MCF 10A (cell line): ENCODE measurements at regions not wholly inside any gene's neighbourhood (a gene's known extent, or its start where the extent isn't known, plus 50 kb on each side); places are given as distances from the start of the nearest gene placed in this dataset.
"Not testable (repeated sequence)": the region's sequence is repeated elsewhere in the genome, so short reads cannot be mapped to it uniquely, and the experiment has no call there.

Source experiments
- BruUV-seq: library from RNA; stranded (reverse); fragments of 400-500 nt; replicated peaks from 2 replicates; lab custom pipeline; 2021; lab: Mats Ljungman, UMichigan
- CTCF ChIA-PET: fragments of 300-600 bp; sonication (Branson Sonifier 250); formaldehyde crosslinking; extraction: SDS; loops from one replicate; lab custom pipeline; 2021; ENCODE audit warnings: antibody characterized with exemption, inconsistent platforms; lab: Yijun Ruan, JAX
- POLR2A ChIA-PET: fragments of 300-600, 350-650 bp; sonication (Branson Sonifier 250); formaldehyde crosslinking; extraction: SDS; loops from one replicate; lab custom pipeline; 2020; ENCODE audit warnings: antibody characterized with exemption, inconsistent platforms; lab: Yijun Ruan, JAX
- DNase-seq: peaks from one replicate; pipeline ENCODE4 v3.0.0-alpha.2; 2018; ENCODE audit not compliant: unreplicated experiment
- H3K27ac Mint-ChIP-seq: one replicate; pipeline ENCODE4 v1.8.0; 2022; ENCODE audit warnings: mild to moderate bottlenecking, low read depth, mixed read lengths; ENCODE audit not compliant: unreplicated experiment
- H3K27me3 Mint-ChIP-seq: one replicate; pipeline ENCODE4 v1.8.0; 2022; ENCODE audit warnings: mixed read lengths; ENCODE audit not compliant: insufficient read depth, unreplicated experiment
- H3K36me3 Mint-ChIP-seq: one replicate; pipeline ENCODE4 v1.8.0; 2022; ENCODE audit warnings: mild to moderate bottlenecking, moderate library complexity, mixed read lengths; ENCODE audit not compliant: insufficient read depth, unreplicated experiment
- H3K4me1 Mint-ChIP-seq: one replicate; pipeline ENCODE4 v1.8.0; 2022; ENCODE audit warnings: mixed read lengths; ENCODE audit not compliant: insufficient read depth, unreplicated experiment
- H3K4me3 Mint-ChIP-seq: one replicate; pipeline ENCODE4 v1.8.0; 2022; ENCODE audit warnings: mild to moderate bottlenecking, moderate library complexity, mixed read lengths; ENCODE audit not compliant: unreplicated experiment
- H3K9me3 Mint-ChIP-seq: one replicate; pipeline ENCODE4 v1.8.0; 2022; ENCODE audit warnings: mixed read lengths; ENCODE audit not compliant: unreplicated experiment
- intact Hi-C: fragments of 100-400 bp; cut with micrococcal nuclease; formaldehyde crosslinking; loops from 2 replicates; pipeline ENCODE4 v1.14.1; 2022
- TF ChIP-seq, protein P1 (sequence below): fragments of 200-600 bp; IDR thresholded peaks from one replicate; pipeline ENCODE4 v1.8.0; 2022; ENCODE audit warnings: antibody characterized with exemption, mild to moderate bottlenecking; ENCODE audit not compliant: unreplicated experiment

DNA sequence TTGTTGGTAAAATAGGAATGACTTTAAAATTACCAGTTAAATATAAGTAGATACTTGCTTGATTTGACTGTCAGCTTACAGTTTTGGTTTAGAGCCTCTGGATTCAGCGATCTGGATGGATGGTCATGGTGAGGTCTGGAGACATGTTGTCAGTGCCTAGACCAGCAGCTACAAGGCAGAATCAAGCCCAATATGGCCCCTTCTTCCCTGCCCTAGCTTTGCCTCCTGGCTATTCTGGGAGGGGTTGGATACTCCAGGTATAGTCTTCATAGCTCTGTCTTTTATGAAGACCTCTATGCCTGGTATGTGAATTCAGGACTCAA lies 166.5 kb upstream of the VIPR2 start:
- Mint-ChIP-seq H3K27ac (peak overlapping the region; percentile 77), H3K4me1 (peaks cover 9% of the 10 kb centered on the region), H3K27me3 (no peaks in the 10 kb centered on the region), H3K36me3 (no peaks in the 10 kb centered on the region), H3K4me3 (no peak overlapping the region), H3K9me3 (no peaks in the 10 kb centered on the region)
- ChIA-PET CTCF (interaction anchor here (0.6 kb wide), 2 partner anchors 199 to 334 kb away, joined by 3 read pairs; no protein-coding TSS in a partner anchor), POLR2A (interaction anchor here (0.7 to 1.7 kb wide), 7 partner anchors 8 to 447 kb away, joined by 3 to 9 read pairs (median 4); no protein-coding TSS in a partner anchor)
- BruUV-seq, result no TSS peak
- no peak for DNase-seq
- TF ChIP-seq, protein P1, sequence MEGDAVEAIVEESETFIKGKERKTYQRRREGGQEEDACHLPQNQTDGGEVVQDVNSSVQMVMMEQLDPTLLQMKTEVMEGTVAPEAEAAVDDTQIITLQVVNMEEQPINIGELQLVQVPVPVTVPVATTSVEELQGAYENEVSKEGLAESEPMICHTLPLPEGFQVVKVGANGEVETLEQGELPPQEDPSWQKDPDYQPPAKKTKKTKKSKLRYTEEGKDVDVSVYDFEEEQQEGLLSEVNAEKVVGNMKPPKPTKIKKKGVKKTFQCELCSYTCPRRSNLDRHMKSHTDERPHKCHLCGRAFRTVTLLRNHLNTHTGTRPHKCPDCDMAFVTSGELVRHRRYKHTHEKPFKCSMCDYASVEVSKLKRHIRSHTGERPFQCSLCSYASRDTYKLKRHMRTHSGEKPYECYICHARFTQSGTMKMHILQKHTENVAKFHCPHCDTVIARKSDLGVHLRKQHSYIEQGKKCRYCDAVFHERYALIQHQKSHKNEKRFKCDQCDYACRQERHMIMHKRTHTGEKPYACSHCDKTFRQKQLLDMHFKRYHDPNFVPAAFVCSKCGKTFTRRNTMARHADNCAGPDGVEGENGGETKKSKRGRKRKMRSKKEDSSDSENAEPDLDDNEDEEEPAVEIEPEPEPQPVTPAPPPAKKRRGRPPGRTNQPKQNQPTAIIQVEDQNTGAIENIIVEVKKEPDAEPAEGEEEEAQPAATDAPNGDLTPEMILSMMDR, result no peak
- intact Hi-C loops, result no loop called here

DNA sequence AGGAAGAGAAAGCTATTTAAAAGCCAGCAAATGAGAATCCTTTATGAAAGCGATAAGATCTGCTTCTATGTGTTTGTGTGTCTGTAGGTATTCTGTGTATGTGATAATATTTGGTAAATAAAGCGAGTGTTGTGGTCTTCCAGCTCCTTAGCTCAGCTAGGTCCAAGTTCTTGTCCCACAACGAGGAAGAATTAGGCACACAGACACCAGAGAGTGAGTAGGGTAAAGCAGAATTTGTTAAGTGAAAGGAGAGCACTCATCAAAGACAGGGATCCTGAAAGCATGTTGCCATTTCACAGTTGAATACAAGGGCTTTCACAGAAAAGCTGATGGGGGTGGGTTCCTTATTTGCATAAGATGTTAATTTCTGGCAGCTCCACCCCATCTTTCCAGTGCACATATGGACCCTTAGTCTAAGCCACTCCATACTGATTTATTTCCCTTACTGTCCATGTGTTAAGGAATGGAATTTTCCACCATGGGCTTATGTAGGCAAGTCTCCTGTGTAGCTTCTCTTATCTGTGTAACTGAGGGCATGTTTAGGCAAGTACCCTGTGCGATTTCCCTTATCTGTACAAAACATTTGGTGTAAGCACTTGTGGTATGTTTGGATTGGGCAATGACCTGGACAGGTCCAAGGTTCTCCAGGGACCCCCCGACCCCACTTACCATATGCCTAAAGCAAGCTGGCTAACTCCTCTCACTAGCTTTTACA lies 165.9 kb upstream of the VIPR2 start:
- intact Hi-C loops, result no loop called here
- no TSS peak for BruUV-seq
- Mint-ChIP-seq H3K27me3 (no peaks in the 10 kb centered on the region), H3K36me3 (no peaks in the 10 kb centered on the region), H3K4me1 (peaks cover 9% of the 10 kb centered on the region), H3K4me3 (no peak overlapping the region), H3K27ac (peak overlapping the region; percentile 77), H3K9me3 (no peaks in the 10 kb centered on the region)
- no peak for DNase-seq
- TF ChIP-seq, protein P1, result no peak
- ChIA-PET POLR2A (interaction anchor here (0.7 to 1.7 kb wide), 7 partner anchors 9 to 446 kb away, joined by 3 to 9 read pairs (median 4); no protein-coding TSS in a partner anchor), CTCF (interaction anchor here (0.6 kb wide), 2 partner anchors 198 to 333 kb away, joined by 3 read pairs; no protein-coding TSS in a partner anchor)

DNA sequence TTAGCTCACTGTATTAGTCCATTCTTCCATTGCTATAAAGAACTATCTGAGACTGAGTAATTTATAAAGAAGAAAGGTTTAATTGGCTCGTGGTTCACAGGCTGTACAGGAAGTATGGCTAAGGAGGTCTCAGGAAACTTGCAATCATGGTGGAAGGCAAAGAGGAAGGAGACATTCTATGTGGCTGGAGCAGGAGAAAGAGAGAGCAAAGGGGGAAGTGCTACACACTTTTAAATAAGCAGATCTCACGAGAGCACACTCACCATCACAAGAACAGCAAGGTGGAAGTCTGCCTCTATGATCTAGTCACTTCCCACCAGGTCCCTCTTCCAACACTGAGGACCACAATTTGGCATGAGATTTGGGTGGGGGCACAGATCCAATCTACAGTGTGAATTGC lies 164.5 kb upstream of the VIPR2 start:
- H3K36me3 Mint-ChIP-seq, BruUV-seq, H3K4me3 Mint-ChIP-seq, H3K4me1 Mint-ChIP-seq, H3K27me3 Mint-ChIP-seq, H3K9me3 Mint-ChIP-seq, intact Hi-C loops, POLR2A ChIA-PET, DNase-seq, CTCF ChIA-PET, H3K27ac Mint-ChIP-seq: not testable (repeated sequence)

DNA sequence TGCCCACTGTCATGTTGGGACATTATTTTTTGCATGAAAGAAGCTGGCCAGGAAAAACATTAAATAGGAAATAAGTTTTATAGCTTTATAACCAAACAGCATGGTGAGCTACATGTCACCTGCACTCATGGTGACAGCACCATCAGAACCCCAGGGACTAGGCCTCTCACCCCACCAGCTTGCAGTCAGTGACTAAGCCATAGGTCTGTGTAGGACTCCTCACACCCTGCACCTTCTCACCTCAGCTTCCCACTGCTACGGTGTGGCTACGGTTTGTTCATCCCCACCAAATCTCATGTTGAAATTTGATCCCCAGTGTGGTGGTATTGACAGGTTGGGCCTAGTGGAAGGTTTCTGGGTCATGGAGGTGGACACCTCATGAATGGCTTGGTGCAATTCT lies 161.3 kb upstream of the VIPR2 start:
- Mint-ChIP-seq H3K27me3 (peaks cover 8% of the 10 kb centered on the region), H3K27ac (no peak overlapping the region), H3K36me3 (no peaks in the 10 kb centered on the region), H3K4me1 (peaks cover 9% of the 10 kb centered on the region), H3K9me3 (no peaks in the 10 kb centered on the region), H3K4me3 (no peak overlapping the region)
- ChIA-PET POLR2A (no interaction called here), CTCF (interaction anchor here (0.5 kb wide), 1 partner anchor 419 kb away, joined by 3 read pairs; no protein-coding TSS in a partner anchor)
- TF ChIP-seq, protein P1, result no peak
- intact Hi-C loops, result no loop called here
- no peak for DNase-seq
- BruUV-seq, result no TSS peak

DNA sequence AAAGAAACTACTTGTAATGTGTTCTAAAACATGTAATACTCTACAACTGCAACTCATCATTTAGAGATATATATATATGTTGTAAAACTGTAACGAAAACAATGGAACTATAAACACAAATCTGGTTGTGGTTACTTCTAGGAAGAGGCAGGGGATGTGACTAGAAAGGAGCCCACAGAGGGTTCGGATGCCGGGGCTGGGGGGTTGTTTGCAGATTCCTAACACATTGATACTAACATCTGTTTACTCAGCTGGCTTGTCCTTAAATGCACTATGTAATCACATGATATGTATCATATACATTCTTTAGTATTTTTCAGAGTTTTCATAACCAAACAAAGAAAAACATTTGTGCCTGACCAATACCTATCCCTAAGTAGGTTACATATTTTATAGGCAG lies 160.5 kb upstream of the VIPR2 start:
- DNase-seq, intact Hi-C loops, H3K27ac Mint-ChIP-seq, CTCF ChIA-PET, BruUV-seq, H3K9me3 Mint-ChIP-seq, H3K36me3 Mint-ChIP-seq, H3K4me1 Mint-ChIP-seq, POLR2A ChIA-PET, H3K4me3 Mint-ChIP-seq: not testable (repeated sequence)
- H3K27me3 Mint-ChIP-seq, result peaks cover 17% of the 10 kb centered on the region

DNA sequence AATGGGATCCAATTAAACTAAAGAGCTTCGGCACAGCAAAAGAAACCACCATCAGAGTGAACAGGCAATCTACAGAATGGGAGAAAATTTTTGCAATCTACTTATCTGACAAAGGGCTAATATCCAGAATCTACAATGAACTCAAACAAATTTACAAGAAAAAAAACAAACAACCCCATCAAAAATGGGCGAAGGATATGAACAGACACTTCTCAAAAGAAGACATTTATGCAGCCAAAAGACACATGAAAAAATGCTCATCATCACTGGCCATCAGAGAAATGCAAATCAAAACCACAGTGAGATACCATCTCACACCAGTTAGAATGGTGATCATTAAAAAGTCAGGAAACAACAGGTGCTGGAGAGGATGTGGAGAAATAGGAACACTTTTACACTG lies 158.8 kb upstream of the VIPR2 start:
- H3K4me1 Mint-ChIP-seq, H3K9me3 Mint-ChIP-seq: not testable (repeated sequence)

More for the DNA sequence above, 158.8 kb upstream of the VIPR2 start:
- POLR2A ChIA-PET, H3K4me3 Mint-ChIP-seq, intact Hi-C loops, BruUV-seq, CTCF ChIA-PET, H3K27ac Mint-ChIP-seq, H3K36me3 Mint-ChIP-seq, DNase-seq: not testable (repeated sequence)
- H3K27me3 Mint-ChIP-seq, result peaks cover 33% of the 10 kb centered on the region
